ENCODE measurements at regions not wholly inside any gene's neighbourhood (a gene's known extent, or its start where the extent isn't known, plus 50 kb on each side); places are given as distances from the start of the nearest gene placed in this dataset.

- POLR2A ChIA-PET = no interaction called here
- Mint-ChIP-seq H3K9me3 (no peaks in the 10 kb centered on the region), H3K4me1 (no peaks in the 10 kb centered on the region), H3K27me3 (ENCODE audit: low read depth) (no peaks in the 10 kb centered on the region), H3K4me3 (no peak overlapping the region), H3K27ac (no peak overlapping the region), H3K36me3 (no peaks in the 10 kb centered on the region)
- ATAC-seq = no peak
- CTCF ChIA-PET = no interaction called here
- DNase-seq (ENCODE audit: low spot score) = no peak
- TF ChIP-seq NR3C1 (CRISPR knock-in tag; conservative IDR thresholded peaks at IDR 0.05; ENCODE audit: low read depth) (no peak), ZBTB43 (CRISPR knock-in tag; IDR thresholded peaks at IDR 0.05) (no peak), PRRX2 (CRISPR knock-in tag; IDR thresholded peaks at IDR 0.05) (no peak), PREB (CRISPR knock-in tag; IDR thresholded peaks at IDR 0.05; ENCODE audit: borderline replicate concordance) (no peak), ZNF317 (CRISPR knock-in tag; IDR thresholded peaks at IDR 0.05; ENCODE audit: borderline replicate concordance, low read depth) (no peak), EMX1 (CRISPR knock-in tag; IDR thresholded peaks at IDR 0.05) (no peak), CREB1 (CRISPR knock-in tag; IDR thresholded peaks at IDR 0.05) (no peak)
Measured at GRCh38 chr5:63516006-63516405, 446.2 kb downstream of the HTR1A start.

GRCh38 chr5:63500242-63500641 is 462.0 kb downstream of the HTR1A start:
- Mint-ChIP-seq H3K27ac (no peak overlapping the region), H3K9me3 (no peaks in the 10 kb centered on the region), H3K27me3 (ENCODE audit: low read depth) (no peaks in the 10 kb centered on the region), H3K36me3 (no peaks in the 10 kb centered on the region), H3K4me1 (peaks cover 3% of the 10 kb centered on the region; the same call in 1 of the 2 replicates), H3K4me3 (no peak overlapping the region)
- DNase-seq (ENCODE audit: low spot score) = no peak
- ChIA-PET POLR2A (interaction anchor here (0.7 kb wide), 1 partner anchor 281 kb away, joined by 5 read pairs; no protein-coding TSS in a partner anchor), CTCF (interaction anchor here (0.6 kb wide), 1 partner anchor 97 kb away, joined by 3 read pairs; no protein-coding TSS in a partner anchor)
- no peak for ATAC-seq
- TF ChIP-seq TCF7 (CRISPR knock-in tag; IDR thresholded peaks at IDR 0.05; ENCODE audit: low read depth) = no peak
- no peak for TF ChIP-seq ERG (CRISPR knock-in tag; IDR thresholded peaks at IDR 0.05)
- TF ChIP-seq SP1 (CRISPR knock-in tag; conservative IDR thresholded peaks at IDR 0.05) = no peak
- TF ChIP-seq PREB (CRISPR knock-in tag; IDR thresholded peaks at IDR 0.05; ENCODE audit: borderline replicate concordance) = no peak
- TF ChIP-seq TEAD4 (CRISPR knock-in tag; IDR thresholded peaks at IDR 0.05) = no peak
- no peak for TF ChIP-seq FOXP4 (CRISPR knock-in tag; IDR thresholded peaks at IDR 0.05)
- TF ChIP-seq FOXJ3 (CRISPR knock-in tag; IDR thresholded peaks at IDR 0.05; ENCODE audit: borderline replicate concordance) = no peak
- TF ChIP-seq JUN (CRISPR knock-in tag; IDR thresholded peaks at IDR 0.05) = no peak
- no peak for TF ChIP-seq USF2 (CRISPR knock-in tag; IDR thresholded peaks at IDR 0.05)
- no peak for TF ChIP-seq ZSCAN18 (CRISPR knock-in tag; IDR thresholded peaks at IDR 0.05)
- TF ChIP-seq KAT7 (CRISPR knock-in tag; IDR thresholded peaks at IDR 0.05; ENCODE audit: borderline replicate concordance) = no peak
- TF ChIP-seq ZNF281 (CRISPR knock-in tag; IDR thresholded peaks at IDR 0.05) = no peak
- TF ChIP-seq MYBL2 (CRISPR knock-in tag; IDR thresholded peaks at IDR 0.05) = no peak
- TF ChIP-seq OVOL2 (CRISPR knock-in tag; IDR thresholded peaks at IDR 0.05; ENCODE audit: borderline replicate concordance) = no peak
